ENCODE measurements at regions not wholly inside any gene's neighbourhood (a gene's known extent, or its start where the extent isn't known, plus 50 kb on each side); places are given as distances from the start of the nearest gene placed in this dataset.

GRCh38 chr1:198880397-198880796 is 241.6 kb downstream of the PTPRC start (continued):
- TF ChIP-seq ZBTB48 (tag by site-specific recombination; IDR thresholded peaks at IDR 0.05) = no peak
- TF ChIP-seq ZNF623 (tag by site-specific recombination; IDR thresholded peaks at IDR 0.05) = peak; percentile 82
- TF ChIP-seq ZNF830 (tag by site-specific recombination; IDR thresholded peaks at IDR 0.05; ENCODE audit: low read depth) = no peak
- TF ChIP-seq ZNF184 (tag by site-specific recombination; IDR thresholded peaks at IDR 0.05) = no peak
- no peak for TF ChIP-seq ZNF148 (tag by site-specific recombination; IDR thresholded peaks at IDR 0.05; ENCODE audit: borderline replicate concordance)
- no peak for TF ChIP-seq ZSCAN5A (tag by site-specific recombination; IDR thresholded peaks at IDR 0.05)
- TF ChIP-seq ZNF843 (tag by site-specific recombination; IDR thresholded peaks at IDR 0.05) = no peak
- TF ChIP-seq PRDM4 (tag by site-specific recombination; IDR thresholded peaks at IDR 0.05) = no peak
- no peak for TF ChIP-seq ZNF362 (tag by site-specific recombination; IDR thresholded peaks at IDR 0.05)
- TF ChIP-seq ZNF280D (tag by site-specific recombination; IDR thresholded peaks at IDR 0.05) = no peak
- 0 out of 2 replicates have a peak, but pooled peaks have one; percentile 63 for TF ChIP-seq ZNF514 (tag by site-specific recombination; IDR thresholded peaks at IDR 0.05)
- no peak for TF ChIP-seq ZNF677 (tag by site-specific recombination; IDR thresholded peaks at IDR 0.05)
- peak; percentile 89 for TF ChIP-seq ZNF560 (tag by site-specific recombination; IDR thresholded peaks at IDR 0.05; ENCODE audit: borderline replicate concordance)
- TF ChIP-seq ZNF510 (tag by site-specific recombination; IDR thresholded peaks at IDR 0.05; ENCODE audit: insufficient replicate concordance) = peak; percentile 88
- TF ChIP-seq SETDB1 (IDR thresholded peaks at IDR 0.05; ENCODE audit: insufficient read length, low read length) = no peak
- TF ChIP-seq ZBTB26 (tag by site-specific recombination; optimal IDR thresholded peaks at IDR 0.05) = no peak
- TF ChIP-seq ZNF639 (tag by site-specific recombination; IDR thresholded peaks at IDR 0.05) = peak; percentile 69; the same call in 1 of the 2 replicates
- TF ChIP-seq ZNF654 (tag by site-specific recombination; IDR thresholded peaks at IDR 0.05; ENCODE audit: low read depth) = no peak; the same call in 1 of the 2 replicates

All from HEK293 (cell line).